ENCODE measurements at regions not wholly inside any gene's neighbourhood (a gene's known extent, or its start where the extent isn't known, plus 50 kb on each side); places are given as distances from the start of the nearest gene placed in this dataset.

GRCh38 chr12:73414926-73415325, 1122.7 kb upstream of the ATXN7L3B start:
- no peak overlapping the region for H3K4me3 ChIP-seq (ENCODE audit: low read depth, low read length)
- no peak for TF ChIP-seq CTCF (IDR thresholded peaks at IDR 0.05; ENCODE audit: insufficient read depth, low read length)
- no peak for DNase-seq (ENCODE audit: low read depth)

GRCh38 chr12:73418541-73418940, 1119.1 kb upstream of the ATXN7L3B start:
- no peak overlapping the region for H3K4me3 ChIP-seq (ENCODE audit: low read depth, low read length)
- DNase-seq (ENCODE audit: low read depth), result no peak
- TF ChIP-seq CTCF (IDR thresholded peaks at IDR 0.05; ENCODE audit: insufficient read depth, low read length), result no peak

GRCh38 chr12:73421832-73422231, 1115.8 kb upstream of the ATXN7L3B start:
- no peak for DNase-seq (ENCODE audit: low read depth)
- no peak for TF ChIP-seq CTCF (IDR thresholded peaks at IDR 0.05; ENCODE audit: insufficient read depth, low read length)

GRCh38 chr12:73424484-73424883, 1113.2 kb upstream of the ATXN7L3B start:
- no peak overlapping the region for H3K4me3 ChIP-seq (ENCODE audit: low read depth, low read length)
- no peak for TF ChIP-seq CTCF (IDR thresholded peaks at IDR 0.05; ENCODE audit: insufficient read depth, low read length)
- no peak for DNase-seq (ENCODE audit: low read depth)

More at GRCh38 chr12:73421832-73422231, 1115.8 kb upstream of the ATXN7L3B start:
- H3K4me3 ChIP-seq (ENCODE audit: low read depth, low read length), result no peak overlapping the region

- TF ChIP-seq CTCF (IDR thresholded peaks at IDR 0.05; ENCODE audit: insufficient read depth, low read length), result no peak
- H3K4me3 ChIP-seq (ENCODE audit: low read depth, low read length), result no peak overlapping the region
- no peak for DNase-seq (ENCODE audit: low read depth)
These were observed 1091.8 kb upstream of the ATXN7L3B start for GRCh38 chr12:73445658-73446324.

GRCh38 chr12:73452672-73453469, 1084.8 kb upstream of the ATXN7L3B start:
- H3K4me3 ChIP-seq (ENCODE audit: low read depth, low read length), result no peak overlapping the region
- TF ChIP-seq CTCF (IDR thresholded peaks at IDR 0.05; ENCODE audit: insufficient read depth, low read length), result no peak
- no peak for DNase-seq (ENCODE audit: low read depth)

Data from fibroblast of the aortic adventitia (primary cell).